ENCODE measurements at regions not wholly inside any gene's neighbourhood (a gene's known extent, or its start where the extent isn't known, plus 50 kb on each side); places are given as distances from the start of the nearest gene placed in this dataset.

DNA sequence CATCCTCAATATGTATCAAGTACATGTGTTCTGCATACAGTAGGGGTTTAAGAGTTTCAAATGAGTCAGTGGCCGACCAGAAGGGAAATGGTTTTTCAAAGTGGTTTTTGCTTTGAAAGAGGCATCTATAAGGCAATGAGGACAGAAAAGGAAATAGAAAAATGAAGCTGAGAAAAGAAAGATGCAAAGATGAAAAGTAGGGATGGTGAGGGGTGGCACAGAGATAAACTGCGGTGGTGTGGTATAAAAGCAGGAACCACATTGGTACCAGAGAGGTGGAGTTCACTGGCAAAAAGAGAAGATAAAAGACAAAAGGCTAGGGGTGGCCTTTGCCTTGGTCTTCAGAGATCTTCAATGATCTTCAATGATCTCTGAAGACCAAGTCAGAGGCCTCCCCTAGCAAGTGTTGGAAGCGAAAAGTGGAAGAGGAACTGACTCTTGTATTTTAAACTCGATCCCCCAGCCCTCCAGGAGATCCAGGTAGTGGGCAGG is 144.0 kb upstream of the KRR1 start:
- Histone ChIP-seq H3K79me2 (ENCODE audit: insufficient read depth, low read length) (no peaks in the 10 kb centered on the region), H3K9ac (ENCODE audit: insufficient read depth, low read depth, low read length) (no peak overlapping the region), H3K27me3 (ENCODE audit: control insufficient read depth in 1 of 2, insufficient read depth in 2 of 2, low read length in 2 of 2) (no peaks in the 10 kb centered on the region), H3K9me3 (ENCODE audit: low read length) (no peaks in the 10 kb centered on the region), H3K4me2 (ENCODE audit: low read depth, low read length) (no peak overlapping the region), H2AFZ (ENCODE audit: low read length) (no peak overlapping the region), H3K4me1 (ENCODE audit: insufficient read depth, low read length) (peaks cover 14% of the 10 kb centered on the region), H3K36me3 (replicated peaks in 1 of 2; ENCODE audit: control insufficient read depth in 1 of 2, insufficient read depth in 2 of 2, low read length in 2 of 2) (no peaks in the 10 kb centered on the region), H3K27ac (ENCODE audit: extremely low read length, insufficient read depth, low read length) (no peak overlapping the region), H4K20me1 (ENCODE audit: insufficient read depth, low read length) (no peaks in the 10 kb centered on the region), H3K4me3 (replicated peaks in 1 of 3; ENCODE audit: insufficient read depth in 1 of 3, low read depth in 2 of 3, low read length in 3 of 3) (no peak overlapping the region)
- CTCF ChIA-PET (ENCODE audit: low intra/inter-chr PET ratio, low total read pairs) = no interaction called here
- POLR2A ChIA-PET = no interaction called here
- TF ChIP-seq LCORL (IDR thresholded peaks at IDR 0.05) (no peak), LCORL (CRISPR knock-in tag; IDR thresholded peaks at IDR 0.05) (no peak), MED13 (CRISPR knock-in tag; IDR thresholded peaks at IDR 0.05) (no peak), CCDC6 (CRISPR knock-in tag; IDR thresholded peaks at IDR 0.05) (no peak), ZNF710 (CRISPR knock-in tag; IDR thresholded peaks at IDR 0.05; ENCODE audit: borderline replicate concordance) (no peak), ARID4A (CRISPR knock-in tag; IDR thresholded peaks at IDR 0.05; ENCODE audit: borderline replicate concordance) (no peak), MEIS2 (CRISPR knock-in tag; IDR thresholded peaks at IDR 0.05) (no peak), ZFX (CRISPR knock-in tag; IDR thresholded peaks at IDR 0.05; ENCODE audit: low read depth) (no peak), ZNF557 (CRISPR knock-in tag; IDR thresholded peaks at IDR 0.05) (no peak), BATF2 (CRISPR knock-in tag; IDR thresholded peaks at IDR 0.05) (no peak), ZNF879 (CRISPR knock-in tag; IDR thresholded peaks at IDR 0.05) (no peak)
- TF ChIP-seq, protein P1, sequence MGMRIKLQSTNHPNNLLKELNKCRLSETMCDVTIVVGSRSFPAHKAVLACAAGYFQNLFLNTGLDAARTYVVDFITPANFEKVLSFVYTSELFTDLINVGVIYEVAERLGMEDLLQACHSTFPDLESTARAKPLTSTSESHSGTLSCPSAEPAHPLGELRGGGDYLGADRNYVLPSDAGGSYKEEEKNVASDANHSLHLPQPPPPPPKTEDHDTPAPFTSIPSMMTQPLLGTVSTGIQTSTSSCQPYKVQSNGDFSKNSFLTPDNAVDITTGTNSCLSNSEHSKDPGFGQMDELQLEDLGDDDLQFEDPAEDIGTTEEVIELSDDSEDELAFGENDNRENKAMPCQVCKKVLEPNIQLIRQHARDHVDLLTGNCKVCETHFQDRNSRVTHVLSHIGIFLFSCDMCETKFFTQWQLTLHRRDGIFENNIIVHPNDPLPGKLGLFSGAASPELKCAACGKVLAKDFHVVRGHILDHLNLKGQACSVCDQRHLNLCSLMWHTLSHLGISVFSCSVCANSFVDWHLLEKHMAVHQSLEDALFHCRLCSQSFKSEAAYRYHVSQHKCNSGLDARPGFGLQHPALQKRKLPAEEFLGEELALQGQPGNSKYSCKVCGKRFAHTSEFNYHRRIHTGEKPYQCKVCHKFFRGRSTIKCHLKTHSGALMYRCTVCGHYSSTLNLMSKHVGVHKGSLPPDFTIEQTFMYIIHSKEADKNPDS (CRISPR knock-in tag; IDR thresholded peaks at IDR 0.05) = no peak
- TF ChIP-seq, protein P2, sequence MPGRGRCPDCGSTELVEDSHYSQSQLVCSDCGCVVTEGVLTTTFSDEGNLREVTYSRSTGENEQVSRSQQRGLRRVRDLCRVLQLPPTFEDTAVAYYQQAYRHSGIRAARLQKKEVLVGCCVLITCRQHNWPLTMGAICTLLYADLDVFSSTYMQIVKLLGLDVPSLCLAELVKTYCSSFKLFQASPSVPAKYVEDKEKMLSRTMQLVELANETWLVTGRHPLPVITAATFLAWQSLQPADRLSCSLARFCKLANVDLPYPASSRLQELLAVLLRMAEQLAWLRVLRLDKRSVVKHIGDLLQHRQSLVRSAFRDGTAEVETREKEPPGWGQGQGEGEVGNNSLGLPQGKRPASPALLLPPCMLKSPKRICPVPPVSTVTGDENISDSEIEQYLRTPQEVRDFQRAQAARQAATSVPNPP (CRISPR knock-in tag; IDR thresholded peaks at IDR 0.05) = no peak
- WGBS (ENCODE audit: low lambda C conversion rate) = 92% methylated on average over 4 of the region's 4 CpGs
- intact Hi-C loops (cut with micrococcal nuclease; ENCODE audit: unreplicated experiment) (no loop called here), in situ Hi-C loops (cut with HindIII; ENCODE audit: extremely low pct_ligation_motif_present, low pct_unique_long_range_greater_than_20kb) (no loop called here)
- no peak for ATAC-seq
- no peak for DNase-seq (ENCODE audit: low spot score)
- FAIRE-seq = no peak
- BruUV-seq (replicated peaks) = no TSS peak
